Astrocyte (in vitro differentiated cells and primary cell): ENCODE measurements at regions not wholly inside any gene's neighbourhood (a gene's known extent, or its start where the extent isn't known, plus 50 kb on each side); places are given as distances from the start of the nearest gene placed in this dataset.
A peak's percentile ranks its signal among the peaks of the same experiment; 100 is the strongest.

Experiments used
- DNase-seq: peaks from one replicate; pipeline ENCODE4 v3.0.0-alpha.2; 2010; ENCODE audit warnings: low read depth
- FAIRE-seq: peaks from 2 replicates; lab custom pipeline; 2011; peaks lifted over from hg19 to GRCh38; lab: Jason Lieb, UNC
- H2AFZ ChIP-seq: 2 replicates; pipeline ENCODE4 v1.6.0; 2012; ENCODE audit warnings: low read depth, low read length, inconsistent platforms
- H3K27ac ChIP-seq: 2 replicates; pipeline ENCODE4 v1.5.1; 2011; ENCODE audit warnings: low read depth, low read length, inconsistent platforms
- H3K27me3 ChIP-seq: 2 replicates; pipeline ENCODE4 v1.6.0; 2011; ENCODE audit warnings: low read length, inconsistent platforms; ENCODE audit not compliant: insufficient read depth
- H3K36me3 ChIP-seq: 2 replicates; pipeline ENCODE4 v1.5.1; 2011; ENCODE audit warnings: low read length, inconsistent platforms; ENCODE audit not compliant: insufficient read depth
- H3K4me1 ChIP-seq: 2 replicates; pipeline ENCODE4 v1.5.1; 2011; ENCODE audit warnings: low read length, inconsistent platforms; ENCODE audit not compliant: insufficient read depth
- H3K4me2 ChIP-seq: 2 replicates; pipeline ENCODE4 v1.6.0; 2012; ENCODE audit warnings: low read length, inconsistent platforms
- H3K4me3 ChIP-seq: 2 replicates; pipeline ENCODE4 v1.5.1; 2011; ENCODE audit warnings: low read depth, mild to moderate bottlenecking, low read length, inconsistent platforms; ENCODE audit not compliant: insufficient read depth
- H3K79me2 ChIP-seq: 2 replicates; pipeline ENCODE4 v1.6.0; 2012; ENCODE audit warnings: mild to moderate bottlenecking, low read length, inconsistent platforms; ENCODE audit not compliant: insufficient read depth
- H3K9ac ChIP-seq: 2 replicates; pipeline ENCODE4 v1.6.0; 2012; ENCODE audit warnings: mild to moderate bottlenecking, low read length, inconsistent platforms
- H3K9me3 ChIP-seq: 2 replicates; pipeline ENCODE4 v1.5.1; 2012; ENCODE audit warnings: low read depth, mild to moderate bottlenecking, low read length, inconsistent platforms; ENCODE audit not compliant: insufficient read depth
- H4K20me1 ChIP-seq: 2 replicates; pipeline ENCODE4 v1.6.0; 2012; ENCODE audit warnings: low read length, inconsistent platforms; ENCODE audit not compliant: insufficient read depth
- H3K27ac Mint-ChIP-seq: one replicate; pipeline ENCODE4 v1.8.0; 2021; ENCODE audit warnings: mild to moderate bottlenecking, mixed read lengths; ENCODE audit not compliant: unreplicated experiment
- H3K27me3 Mint-ChIP-seq: one replicate; pipeline ENCODE4 v1.8.0; 2021; ENCODE audit warnings: low read depth, mixed read lengths; ENCODE audit not compliant: unreplicated experiment
- H3K36me3 Mint-ChIP-seq: one replicate; pipeline ENCODE4 v1.8.0; 2021; ENCODE audit warnings: low read depth, mixed read lengths; ENCODE audit not compliant: unreplicated experiment
- H3K4me1 Mint-ChIP-seq: one replicate; pipeline ENCODE4 v1.8.0; 2021; ENCODE audit warnings: low read depth, mixed read lengths; ENCODE audit not compliant: unreplicated experiment
- H3K4me3 Mint-ChIP-seq: one replicate; pipeline ENCODE4 v1.8.0; 2021; ENCODE audit warnings: mild to moderate bottlenecking, moderate library complexity, mixed read lengths; ENCODE audit not compliant: unreplicated experiment
- H3K9me3 Mint-ChIP-seq: one replicate; pipeline ENCODE4 v1.8.0; 2021; ENCODE audit warnings: mild to moderate bottlenecking, mixed read lengths; ENCODE audit not compliant: unreplicated experiment
- CTCF ChIP-seq: IDR thresholded peaks from 2 replicates; pipeline ENCODE4 v1.5.1; 2011; ENCODE audit warnings: low read depth, mild to moderate bottlenecking, inconsistent platforms, low read length, moderate library complexity; ENCODE audit not compliant: insufficient read depth
- EZH2 ChIP-seq: IDR thresholded peaks from 2 replicates; pipeline ENCODE4 v1.6.1; 2012; ENCODE audit warnings: mild to moderate bottlenecking, low read length, inconsistent platforms; ENCODE audit not compliant: insufficient read depth

- Histone ChIP-seq H3K36me3 (no peaks in the 10 kb centered on the region), H3K27ac (no peak overlapping the region), H3K9me3 (no peaks in the 10 kb centered on the region), H4K20me1 (no peaks in the 10 kb centered on the region), H2AFZ (no peak overlapping the region), H3K4me1 (no peaks in the 10 kb centered on the region), H3K4me2 (no peak overlapping the region), H3K9ac (no peak overlapping the region), H3K4me3 (no peak overlapping the region), H3K79me2 (no peaks in the 10 kb centered on the region), H3K27me3 (no peaks in the 10 kb centered on the region)
- Mint-ChIP-seq H3K36me3 (no peaks in the 10 kb centered on the region), H3K9me3 (no peaks in the 10 kb centered on the region), H3K4me3 (no peak overlapping the region), H3K27ac (no peak overlapping the region), H3K4me1 (no peaks in the 10 kb centered on the region), H3K27me3 (no peaks in the 10 kb centered on the region)
- TF ChIP-seq EZH2 (no peak), CTCF (no peak)
- DNase-seq (no peak), FAIRE-seq (peak; percentile 62)
Measured at GRCh38 chrX:98523521-98523920, 1639.8 kb downstream of the RPA4 start.

GRCh38 chrX:98548519-98548918, 1664.8 kb downstream of the RPA4 start:
- H3K9ac ChIP-seq, result no peak overlapping the region
- H3K4me1 ChIP-seq, result no peaks in the 10 kb centered on the region
- H3K36me3 ChIP-seq, result no peaks in the 10 kb centered on the region
- H4K20me1 ChIP-seq, result no peaks in the 10 kb centered on the region
- Mint-ChIP-seq H3K27me3 (no peaks in the 10 kb centered on the region), H3K27ac (no peak overlapping the region), H3K9me3 (no peaks in the 10 kb centered on the region), H3K36me3 (no peaks in the 10 kb centered on the region), H3K4me3 (no peak overlapping the region), H3K4me1 (no peaks in the 10 kb centered on the region)
- no peaks in the 10 kb centered on the region for H3K79me2 ChIP-seq
- H3K27ac ChIP-seq, result no peak overlapping the region
- no peak overlapping the region for H3K4me3 ChIP-seq
- FAIRE-seq (peak; percentile 73), DNase-seq (no peak)
- no peak overlapping the region for H3K4me2 ChIP-seq
- H3K27me3 ChIP-seq, result no peaks in the 10 kb centered on the region
- no peaks in the 10 kb centered on the region for H3K9me3 ChIP-seq
- H2AFZ ChIP-seq, result no peak overlapping the region
- TF ChIP-seq EZH2, result no peak
- TF ChIP-seq CTCF, result no peak

- no peak overlapping the region for H2AFZ ChIP-seq
Measured at GRCh38 chrX:98568795-98569194, 1685.1 kb downstream of the RPA4 start.

More at GRCh38 chrX:98568795-98569194, 1685.1 kb downstream of the RPA4 start:
- no peak overlapping the region for H3K27ac Mint-ChIP-seq
- Histone ChIP-seq H3K4me2 (no peak overlapping the region), H3K4me3 (no peak overlapping the region), H3K79me2 (no peaks in the 10 kb centered on the region), H3K4me1 (no peaks in the 10 kb centered on the region), H4K20me1 (no peaks in the 10 kb centered on the region), H3K27ac (no peak overlapping the region), H3K9ac (no peak overlapping the region), H3K36me3 (no peaks in the 10 kb centered on the region), H3K9me3 (no peaks in the 10 kb centered on the region), H3K27me3 (no peaks in the 10 kb centered on the region)
- no peaks in the 10 kb centered on the region for H3K9me3 Mint-ChIP-seq
- H3K4me1 Mint-ChIP-seq, result no peaks in the 10 kb centered on the region
- no peak for DNase-seq
- H3K4me3 Mint-ChIP-seq, result no peak overlapping the region
- H3K36me3 Mint-ChIP-seq, result no peaks in the 10 kb centered on the region
- FAIRE-seq, result no peak
- no peak for TF ChIP-seq EZH2
- TF ChIP-seq CTCF, result no peak
- no peaks in the 10 kb centered on the region for H3K27me3 Mint-ChIP-seq
